Mesenchymal stem cell (in vitro differentiated cells and primary cell): ENCODE measurements at regions not wholly inside any gene's neighbourhood (a gene's known extent, or its start where the extent isn't known, plus 50 kb on each side); places are given as distances from the start of the nearest gene placed in this dataset.

ENCODE experiments used
- DNase-seq: peaks from one replicate; pipeline ENCODE4 v3.0.0-alpha.2; 2013
- H2AFZ ChIP-seq: one replicate; pipeline ENCODE4 v1.6.1; 2013; ENCODE audit warnings: low read depth, mild to moderate bottlenecking, control low read depth, inconsistent platforms, low read length, moderate library complexity
- H2AK5ac ChIP-seq: 2 replicates; pipeline ENCODE4 v1.6.1; 2013; ENCODE audit warnings: low read length, moderate library complexity, mild to moderate bottlenecking, inconsistent platforms; ENCODE audit not compliant: severe bottlenecking
- H2BK120ac ChIP-seq: one replicate; pipeline ENCODE4 v1.6.1; 2013; ENCODE audit warnings: low read depth, mild to moderate bottlenecking, inconsistent platforms, low read length, moderate library complexity
- H2BK12ac ChIP-seq, 2 experiments: one replicate each; pipeline ENCODE4 v1.6.1; 2013; ENCODE audit warnings: inconsistent platforms in 2 of 2, low read length in 2 of 2, mild to moderate bottlenecking in 2 of 2, moderate library complexity in 2 of 2, control low read depth in 1 of 2
- H2BK15ac ChIP-seq: one replicate; pipeline ENCODE4 v1.6.1; 2013; ENCODE audit warnings: mild to moderate bottlenecking, low read depth, inconsistent platforms; ENCODE audit not compliant: poor library complexity, severe bottlenecking
- H2BK5ac ChIP-seq: 2 replicates; pipeline ENCODE4 v1.6.1; 2013; ENCODE audit warnings: low read depth, mild to moderate bottlenecking, low read length, control low read depth, inconsistent platforms; ENCODE audit not compliant: poor library complexity, severe bottlenecking
- H3K14ac ChIP-seq, 2 experiments: one replicate each; pipeline ENCODE4 v1.6.1; 2013; ENCODE audit warnings: inconsistent platforms in 2 of 2, low read length in 2 of 2, control low read depth in 1 of 2, mild to moderate bottlenecking in 1 of 2, moderate library complexity in 1 of 2
- H3K18ac ChIP-seq, 2 experiments: one replicate each; pipeline ENCODE4 v1.6.1; 2013; ENCODE audit warnings: inconsistent platforms in 2 of 2, low read length in 2 of 2, control low read depth in 1 of 2, low read depth in 1 of 2, mild to moderate bottlenecking in 1 of 2
- H3K23ac ChIP-seq, 2 experiments: one replicate each; pipeline ENCODE4 v1.6.1; 2013; ENCODE audit warnings: inconsistent platforms in 2 of 2, low read length in 2 of 2, mild to moderate bottlenecking in 2 of 2, moderate library complexity in 2 of 2, control low read depth in 1 of 2
- H3K27ac ChIP-seq: 2 replicates; pipeline ENCODE4 v1.5.1; 2013; ENCODE audit warnings: mild to moderate bottlenecking, moderate library complexity, low read length, control low read depth, inconsistent platforms; ENCODE audit not compliant: poor library complexity, severe bottlenecking
- H3K27me3 ChIP-seq, 2 experiments: 2 replicates each; pipeline versions ENCODE4 v1.6.1 to v1.7.0; 2013; ENCODE audit warnings: low read length in 2 of 2, mild to moderate bottlenecking in 2 of 2, moderate library complexity in 2 of 2, control low read depth in 1 of 2, inconsistent platforms in 1 of 2; ENCODE audit not compliant: control insufficient read depth in 1 of 2, insufficient read depth in 1 of 2
- H3K36me3 ChIP-seq, 2 experiments: 2 replicates each; pipeline versions ENCODE4 v1.6.1 to v1.7.0; 2013; ENCODE audit warnings: low read length in 2 of 2, control low read depth in 1 of 2, inconsistent platforms in 1 of 2, low read depth in 1 of 2, mild to moderate bottlenecking in 1 of 2; ENCODE audit not compliant: insufficient read depth in 2 of 2, control insufficient read depth in 1 of 2
- H3K4ac ChIP-seq, 2 experiments: one replicate each; pipeline ENCODE4 v1.6.1; 2013; ENCODE audit warnings: inconsistent platforms in 2 of 2, low read length in 2 of 2, mild to moderate bottlenecking in 2 of 2, moderate library complexity in 2 of 2, control low read depth in 1 of 2, low read depth in 1 of 2
- H3K4me1 ChIP-seq: 2 replicates; pipeline ENCODE4 v1.6.1; 2013; ENCODE audit warnings: low read depth, low read length, control low read depth; ENCODE audit not compliant: control insufficient read depth, insufficient read depth
- H3K4me2 ChIP-seq: 2 replicates; pipeline ENCODE4 v1.6.1; 2013; ENCODE audit warnings: low read length, mild to moderate bottlenecking, inconsistent platforms; ENCODE audit not compliant: poor library complexity, severe bottlenecking
- H3K4me3 ChIP-seq, 2 experiments: 2 replicates each; pipeline versions ENCODE4 v1.5.1 to v1.7.0; 2013; ENCODE audit warnings: low read length in 2 of 2, mild to moderate bottlenecking in 2 of 2, control low read depth in 1 of 2, low read depth in 1 of 2; ENCODE audit not compliant: insufficient read depth in 1 of 2
- H3K79me1 ChIP-seq: replicated peaks from 2 replicates; pipeline ENCODE4 v1.6.1; 2013; ENCODE audit warnings: mild to moderate bottlenecking, control low read depth, low read length, inconsistent platforms; ENCODE audit not compliant: poor library complexity, severe bottlenecking
- H3K9ac ChIP-seq: 2 replicates; pipeline ENCODE4 v1.7.0; 2013; ENCODE audit warnings: mild to moderate bottlenecking, low read length, moderate library complexity
- H3K9me3 ChIP-seq: 2 replicates; pipeline ENCODE4 v1.7.0; 2013; ENCODE audit warnings: mild to moderate bottlenecking, low read length; ENCODE audit not compliant: control insufficient read depth
- H4K8ac ChIP-seq: one replicate; pipeline ENCODE4 v1.6.1; 2013; ENCODE audit warnings: inconsistent platforms, mild to moderate bottlenecking, low read length, moderate library complexity
- H4K91ac ChIP-seq: one replicate; pipeline ENCODE4 v1.6.1; 2013; ENCODE audit warnings: mild to moderate bottlenecking, low read length, inconsistent platforms
- WGBS: methylation state at CpG from one replicate; pipeline ENCODE4 v1.1.7; 2013; ENCODE audit warnings: mixed read lengths; 5-methylcytosine and 5-hydroxymethylcytosine counted together

DNA sequence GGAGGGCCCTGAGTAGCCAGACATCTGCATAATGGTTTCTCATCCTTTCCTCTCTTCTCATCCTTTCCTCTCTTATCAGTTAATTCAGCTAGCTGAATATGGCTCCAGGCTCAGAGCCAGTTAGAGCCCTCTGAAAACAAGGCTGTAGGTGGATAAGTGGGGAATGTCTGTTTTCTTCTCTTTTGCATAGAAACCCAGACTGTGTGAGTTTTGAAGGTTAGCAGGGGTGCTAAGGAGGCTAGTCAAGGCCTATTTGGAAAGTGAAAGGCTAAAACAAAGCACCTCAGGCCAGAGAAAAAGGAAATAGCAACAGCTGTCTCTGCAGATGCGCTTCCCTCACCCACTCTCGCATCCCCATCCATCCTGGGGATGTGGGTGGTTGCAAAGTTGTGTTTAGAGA, 420.9 kb downstream of the SHISA9 start:
- Histone ChIP-seq H3K4me3 (no peak overlapping the region), H2BK5ac (no peak overlapping the region), H3K4me2 (no peak overlapping the region), H3K9me3 (no peaks in the 10 kb centered on the region), H3K27me3 (no peaks in the 10 kb centered on the region), H2AFZ (no peak overlapping the region), H3K36me3 (no peaks in the 10 kb centered on the region), H4K91ac (no peak overlapping the region), H2BK15ac (no peak overlapping the region), H2AK5ac (no peak overlapping the region), H2BK12ac (no peak overlapping the region), H3K79me1 (no peaks in the 10 kb centered on the region), H4K8ac (no peak overlapping the region), H3K27ac (no peak overlapping the region), H2BK120ac (no peak overlapping the region), H3K9ac (no peak overlapping the region), H3K23ac (no peak overlapping the region), H3K14ac (no peak overlapping the region), H3K18ac (no peak overlapping the region), H3K4me1 (no peaks in the 10 kb centered on the region), H3K4ac (no peak overlapping the region)
- no CpG with 5 or more reads among the region's 2 CpGs for WGBS
- DNase-seq = no peak

DNA sequence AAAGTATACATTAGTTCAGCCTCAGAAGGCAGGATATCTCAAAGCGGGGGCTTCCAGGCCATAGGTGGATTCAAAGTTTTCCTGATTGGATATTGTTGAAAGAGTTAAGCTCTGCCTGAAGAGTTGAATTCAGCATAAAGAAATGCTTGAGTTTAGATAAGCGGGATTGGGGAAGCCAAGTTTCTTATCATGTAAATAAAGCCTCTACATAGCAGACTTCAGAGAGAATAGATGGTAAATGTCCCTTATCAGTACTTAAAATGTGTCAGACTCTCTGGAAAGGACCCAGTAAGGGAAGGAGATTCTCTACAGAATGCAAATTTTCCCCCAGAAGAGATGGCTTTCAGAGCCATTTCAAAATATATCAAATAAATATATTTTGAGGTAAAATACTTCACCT, 423.5 kb downstream of the SHISA9 start:
- Histone ChIP-seq H3K4ac (no peak overlapping the region), H2AFZ (no peak overlapping the region), H3K27ac (no peak overlapping the region), H3K4me3 (no peak overlapping the region), H3K36me3 (no peaks in the 10 kb centered on the region), H3K9me3 (no peaks in the 10 kb centered on the region), H3K79me1 (no peaks in the 10 kb centered on the region), H4K8ac (no peak overlapping the region), H3K4me1 (no peaks in the 10 kb centered on the region), H2AK5ac (no peak overlapping the region), H2BK15ac (no peak overlapping the region), H3K14ac (no peak overlapping the region), H2BK5ac (no peak overlapping the region), H3K4me2 (no peak overlapping the region), H3K23ac (no peak overlapping the region), H2BK12ac (no peak overlapping the region), H3K9ac (no peak overlapping the region), H3K27me3 (no peaks in the 10 kb centered on the region), H4K91ac (no peak overlapping the region), H3K18ac (no peak overlapping the region), H2BK120ac (no peak overlapping the region)
- no peak for DNase-seq
- 100% methylated on average over 1 of the region's 2 CpGs for WGBS

DNA sequence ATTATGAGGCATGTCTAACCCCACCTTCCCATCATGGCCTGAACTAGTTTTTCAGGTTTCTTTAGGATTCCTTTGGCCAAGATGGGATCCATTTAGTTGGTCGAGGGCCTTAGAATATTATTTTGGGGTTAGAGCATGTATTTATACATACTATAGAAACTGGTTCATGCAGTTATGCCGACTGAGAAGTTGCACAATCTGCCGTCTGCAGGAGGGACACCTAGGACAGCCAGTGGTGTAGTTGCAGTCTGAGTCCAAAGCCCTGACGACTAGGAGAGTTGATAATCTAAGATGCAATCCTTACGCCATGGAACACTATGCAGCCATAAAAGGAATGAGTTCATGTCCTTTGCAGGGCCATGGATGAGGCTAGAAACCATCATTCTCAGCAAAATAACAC, 424.0 kb downstream of the SHISA9 start:
- 67% methylated on average over 4 of the region's 5 CpGs for WGBS
- no peaks in the 10 kb centered on the region for H3K27me3 ChIP-seq
- H3K9ac ChIP-seq = no peak overlapping the region
- H2BK12ac ChIP-seq = no peak overlapping the region
- no peaks in the 10 kb centered on the region for H3K79me1 ChIP-seq
- H3K18ac ChIP-seq = no peak overlapping the region
- no peak overlapping the region for H2AK5ac ChIP-seq
- no peaks in the 10 kb centered on the region for H3K4me1 ChIP-seq
- H3K36me3 ChIP-seq = no peaks in the 10 kb centered on the region
- no peak overlapping the region for H3K4ac ChIP-seq
- no peaks in the 10 kb centered on the region for H3K9me3 ChIP-seq
- H2BK120ac ChIP-seq = no peak overlapping the region
- no peak overlapping the region for H2AFZ ChIP-seq
- no peak overlapping the region for H3K4me2 ChIP-seq
- no peak overlapping the region for H2BK5ac ChIP-seq
- H4K8ac ChIP-seq = no peak overlapping the region
- no peak overlapping the region for H3K14ac ChIP-seq
- no peak overlapping the region for H4K91ac ChIP-seq
- DNase-seq = no peak
- H3K4me3 ChIP-seq = no peak overlapping the region
- H3K27ac ChIP-seq = no peak overlapping the region
- H2BK15ac ChIP-seq = no peak overlapping the region
- H3K23ac ChIP-seq = no peak overlapping the region

DNA sequence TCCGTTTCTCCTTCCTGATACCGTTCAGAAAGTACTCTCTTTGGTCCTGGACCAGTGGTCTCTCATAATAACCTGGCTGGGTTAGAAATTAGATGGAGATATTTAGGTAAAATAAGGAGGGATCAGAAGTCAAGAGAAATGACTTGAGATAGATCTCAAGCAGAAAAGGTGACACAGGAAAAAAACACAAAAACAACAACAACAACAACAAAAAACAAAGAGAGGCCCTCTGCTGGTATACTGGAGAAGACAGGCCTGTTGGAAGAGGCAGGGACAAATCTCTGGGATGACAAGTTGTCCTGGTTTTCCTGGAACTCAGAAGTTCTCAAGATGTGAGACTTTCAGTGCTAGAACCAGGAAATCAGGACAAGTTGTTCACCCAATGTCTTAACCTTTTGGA, 430.5 kb downstream of the SHISA9 start:
- H3K27me3 ChIP-seq = no peaks in the 10 kb centered on the region
- H3K4me3 ChIP-seq = no peak overlapping the region
- H2BK12ac ChIP-seq = no peak overlapping the region
- no peak overlapping the region for H4K91ac ChIP-seq
- H3K4me1 ChIP-seq = no peaks in the 10 kb centered on the region
- no peak overlapping the region for H3K4me2 ChIP-seq
- no peak overlapping the region for H2BK5ac ChIP-seq
- no peak overlapping the region for H2BK15ac ChIP-seq
- H3K18ac ChIP-seq = no peak overlapping the region
- H2AK5ac ChIP-seq = no peak overlapping the region
- H3K36me3 ChIP-seq = no peaks in the 10 kb centered on the region
- no peaks in the 10 kb centered on the region for H3K9me3 ChIP-seq
- DNase-seq = no peak
- H3K14ac ChIP-seq = no peak overlapping the region
- 91% methylated on average over 2 of the region's 2 CpGs for WGBS
- H3K27ac ChIP-seq = no peak overlapping the region
- H2BK120ac ChIP-seq = no peak overlapping the region
- no peak overlapping the region for H4K8ac ChIP-seq
- H2AFZ ChIP-seq = no peak overlapping the region
- H3K4ac ChIP-seq = no peak overlapping the region
- H3K9ac ChIP-seq = no peak overlapping the region
- H3K23ac ChIP-seq = no peak overlapping the region
- H3K79me1 ChIP-seq = no peaks in the 10 kb centered on the region
